SK-N-SH treated with all-trans-retinoic acid at 6 μM for 48 hours (cell line): ENCODE measurements at regions not wholly inside any gene's neighbourhood (a gene's known extent, or its start where the extent isn't known, plus 50 kb on each side); places are given as distances from the start of the nearest gene placed in this dataset.

Source experiments
- ATAC-seq: fragments of 200-7000 bp; cut with Tn5 transposase; 3 replicates; pipeline ENCODE4 v1.9.1; 2020; ENCODE audit warnings: mild to moderate bottlenecking, moderate library complexity
- ARNTL ChIP-seq: fragments of 450-650 bp; formaldehyde crosslinking; IDR thresholded peaks from 2 replicates; pipeline ENCODE4 v1.5.0; 2020; ENCODE audit warnings: low read depth, mild to moderate bottlenecking, moderate library complexity, borderline replicate concordance
- CREB5 ChIP-seq: fragments of 250-450 bp; sonication (Bioruptor Pico); IDR thresholded peaks from 2 replicates; pipeline ENCODE4 v1.5.1; 2020; ENCODE audit warnings: low read depth, mild to moderate bottlenecking, moderate library complexity
- CSDC2 ChIP-seq: fragments of 250-450 bp; sonication (Bioruptor Pico); IDR thresholded peaks from 2 replicates; pipeline ENCODE4 v1.5.0; 2020; ENCODE audit warnings: mild to moderate bottlenecking, moderate library complexity
- CSRNP3 ChIP-seq: fragments of 250-450 bp; sonication (Bioruptor Pico); IDR thresholded peaks from 2 replicates; pipeline ENCODE4 v1.5.1; 2021; ENCODE audit warnings: mild to moderate bottlenecking, moderate library complexity
- ESRRG ChIP-seq: fragments of 250-450 bp; sonication (Bioruptor Pico); IDR thresholded peaks from 2 replicates; pipeline ENCODE4 v1.6.1; 2021; ENCODE audit warnings: mild to moderate bottlenecking
- GLIS3 ChIP-seq: fragments of 250-450 bp; sonication (Bioruptor Pico); IDR thresholded peaks from 2 replicates; pipeline ENCODE4 v1.5.0; 2020; ENCODE audit warnings: mild to moderate bottlenecking, moderate library complexity
- PATZ1 ChIP-seq: fragments of 250-450 bp; sonication (Bioruptor Pico); IDR thresholded peaks from 2 replicates; pipeline ENCODE4 v1.8.0; 2020; ENCODE audit warnings: mild to moderate bottlenecking, moderate library complexity, borderline replicate concordance
- POU6F1 ChIP-seq: fragments of 250-450 bp; sonication (Bioruptor Pico); IDR thresholded peaks from 2 replicates; pipeline ENCODE4 v1.8.0; 2021; ENCODE audit warnings: low read depth, mild to moderate bottlenecking, moderate library complexity, borderline replicate concordance
- PPARA ChIP-seq: fragments of 250-450 bp; sonication (Bioruptor Pico); IDR thresholded peaks from 2 replicates; pipeline ENCODE4 v1.5.0; 2020; ENCODE audit warnings: mild to moderate bottlenecking, borderline replicate concordance
- RARB ChIP-seq: fragments of 250-450 bp; sonication (Bioruptor Pico); IDR thresholded peaks from 2 replicates; pipeline ENCODE4 v1.8.0; 2021; ENCODE audit warnings: mild to moderate bottlenecking, moderate library complexity
- SNAI2 ChIP-seq: fragments of 250-450 bp; sonication (Bioruptor Pico); IDR thresholded peaks from 2 replicates; pipeline ENCODE4 v1.5.0; 2020; ENCODE audit warnings: mild to moderate bottlenecking, moderate library complexity
- TCF4 ChIP-seq: fragments of 250-450 bp; sonication (Bioruptor Pico); IDR thresholded peaks from 2 replicates; pipeline ENCODE4 v1.8.0; 2021; ENCODE audit warnings: mild to moderate bottlenecking, moderate library complexity, borderline replicate concordance
- TOX ChIP-seq: fragments of 250-450 bp; sonication (Bioruptor Pico); IDR thresholded peaks from 2 replicates; pipeline ENCODE4 v1.8.0; 2021; ENCODE audit warnings: mild to moderate bottlenecking, moderate library complexity, borderline replicate concordance
- TSHZ2 ChIP-seq: fragments of 250-450 bp; sonication (Bioruptor Pico); IDR thresholded peaks from 2 replicates; pipeline ENCODE4 v1.5.0; 2020; ENCODE audit warnings: mild to moderate bottlenecking, moderate library complexity
- ZC3H10 ChIP-seq: fragments of 250-450 bp; sonication (Bioruptor Pico); IDR thresholded peaks from 2 replicates; pipeline ENCODE4 v1.5.1; 2021; ENCODE audit warnings: mild to moderate bottlenecking, moderate library complexity
- ZFP30 ChIP-seq: fragments of 450-650 bp; formaldehyde crosslinking; IDR thresholded peaks from 2 replicates; pipeline ENCODE4 v1.5.0; 2022; ENCODE audit warnings: mild to moderate bottlenecking, moderate library complexity
- ZNF565 ChIP-seq: fragments of 450-650 bp; formaldehyde crosslinking; conservative IDR thresholded peaks from 2 replicates; pipeline ENCODE4 v1.5.0; 2020; ENCODE audit warnings: low read depth, mild to moderate bottlenecking, moderate library complexity
- ZNF70 ChIP-seq: fragments of 450-650 bp; formaldehyde crosslinking; IDR thresholded peaks from 2 replicates; pipeline ENCODE4 v1.5.0; 2020; ENCODE audit warnings: mild to moderate bottlenecking, moderate library complexity
- ZNF8 ChIP-seq: fragments of 450-650 bp; formaldehyde crosslinking; IDR thresholded peaks from 2 replicates; pipeline ENCODE4 v1.5.0; 2020; ENCODE audit warnings: mild to moderate bottlenecking, moderate library complexity

GRCh38 chr2:153136216-153136615 is 342.3 kb downstream of the RPRM start:
- ATAC-seq: no peak
- TF ChIP-seq CSRNP3 (CRISPR knock-in tag): no peak
- no peak for TF ChIP-seq ZNF70 (CRISPR knock-in tag)
- TF ChIP-seq RARB (CRISPR knock-in tag): no peak
- no peak for TF ChIP-seq ZNF8
- no peak for TF ChIP-seq TOX (CRISPR knock-in tag)
- TF ChIP-seq POU6F1: no peak
- TF ChIP-seq SNAI2: no peak
- no peak for TF ChIP-seq ARNTL (CRISPR knock-in tag)
- TF ChIP-seq TSHZ2 (CRISPR knock-in tag): no peak
- TF ChIP-seq PATZ1 (CRISPR knock-in tag): no peak
- no peak for TF ChIP-seq CREB5 (CRISPR knock-in tag)
- TF ChIP-seq ESRRG (CRISPR knock-in tag): no peak
- TF ChIP-seq ZNF565 (CRISPR knock-in tag): no peak

- TF ChIP-seq TCF4 (CRISPR knock-in tag) (no peak), CSDC2 (no peak), POU6F1 (no peak)
- ATAC-seq: no peak
Measured at GRCh38 chr2:153134725-153135124, 343.8 kb downstream of the RPRM start.

- no peak for ATAC-seq
- no peak for TF ChIP-seq ARNTL (CRISPR knock-in tag)
- no peak for TF ChIP-seq GLIS3 (CRISPR knock-in tag)
- TF ChIP-seq ZNF565 (CRISPR knock-in tag): no peak
- TF ChIP-seq ZC3H10 (CRISPR knock-in tag): no peak
- TF ChIP-seq PPARA (CRISPR knock-in tag): no peak
- TF ChIP-seq ZFP30: no peak
- TF ChIP-seq TSHZ2 (CRISPR knock-in tag): no peak
- TF ChIP-seq ZNF8: no peak
- TF ChIP-seq, all 23 proteins: peak for 0
Measured at GRCh38 chr2:153133716-153134115, 344.8 kb downstream of the RPRM start.
